GM12873 (cell line): ENCODE measurements at regions not wholly inside any gene's neighbourhood (a gene's known extent, or its start where the extent isn't known, plus 50 kb on each side); places are given as distances from the start of the nearest gene placed in this dataset.

Experiments
- CTCF ChIP-seq: IDR thresholded peaks from 2 replicates; pipeline ENCODE4 v1.5.1; 2012; ENCODE audit warnings: low read depth, mild to moderate bottlenecking, moderate library complexity, low read length, control low read depth; ENCODE audit not compliant: insufficient read depth; ENCODE audit errors: missing control alignments

DNA sequence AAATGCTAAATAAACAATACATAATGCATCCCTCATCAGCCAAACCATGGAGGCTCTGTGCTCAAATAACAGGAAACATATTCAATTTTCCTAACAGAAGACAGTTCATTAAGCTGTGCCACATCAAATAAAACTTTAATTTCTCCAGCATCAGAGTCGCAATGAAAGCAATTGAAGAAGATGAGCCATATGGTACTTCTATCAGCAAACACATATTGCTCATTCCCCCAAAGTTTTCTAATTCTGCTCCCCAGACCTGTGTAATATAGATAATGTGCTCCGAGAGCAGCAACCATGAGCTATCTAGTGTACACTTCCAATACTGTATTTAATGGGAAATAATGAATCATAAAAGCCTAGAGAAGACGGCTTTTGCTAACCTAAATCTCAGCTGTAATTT lies 263.2 kb downstream of the MEIS1 start:
- no peak for TF ChIP-seq CTCF

DNA sequence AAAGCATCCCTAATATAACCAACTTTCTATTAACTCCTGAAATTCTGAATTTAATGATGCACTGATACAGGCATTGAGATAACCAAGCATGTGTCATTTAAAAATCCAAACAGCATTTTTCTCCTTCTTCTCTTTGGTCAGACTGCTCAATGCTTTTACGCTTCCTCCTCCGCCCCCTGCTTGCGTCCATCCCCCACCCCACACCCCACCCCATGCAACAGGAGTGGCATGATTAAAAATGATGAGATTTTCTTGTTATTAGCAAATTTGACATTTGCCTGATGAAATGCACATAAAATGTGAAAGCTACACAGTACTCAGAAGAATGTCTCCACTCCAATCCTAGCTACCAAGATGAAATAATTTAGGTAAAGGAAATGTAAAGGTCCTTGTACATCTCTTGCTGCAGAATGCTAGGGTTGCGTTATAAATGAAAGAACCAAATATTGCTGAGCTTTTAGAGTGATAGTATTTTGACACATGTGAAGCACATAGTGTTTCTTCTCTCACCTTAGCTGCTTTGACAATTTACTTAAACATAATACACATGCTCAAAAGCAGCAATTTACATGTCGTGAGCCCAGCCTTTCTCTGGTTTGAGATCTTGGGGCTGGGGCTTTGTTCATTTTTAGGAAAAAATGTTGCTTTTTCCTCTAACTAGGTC lies 263.8 kb downstream of the MEIS1 start:
- no peak for TF ChIP-seq CTCF

DNA sequence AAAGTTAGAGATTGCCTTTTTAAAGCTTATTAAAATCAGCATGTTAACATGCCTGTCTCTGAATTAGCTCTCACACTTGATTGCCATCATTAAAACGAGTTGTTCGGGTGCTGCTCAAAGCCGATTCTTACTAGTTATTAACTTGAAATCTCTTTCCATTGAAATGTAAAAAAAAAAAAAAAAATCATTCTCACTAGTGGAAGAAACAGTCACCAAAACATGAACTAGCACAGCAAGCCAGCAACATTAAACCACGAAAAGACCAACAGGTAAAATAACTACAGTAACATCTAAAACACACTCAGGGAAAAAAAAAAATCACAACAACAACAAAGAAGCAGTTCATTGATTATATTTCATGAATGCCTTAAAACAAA lies 264.5 kb downstream of the MEIS1 start:
- no peak for TF ChIP-seq CTCF

- no peak for TF ChIP-seq CTCF
Observed at GRCh38 chr2:66699793-66700676, 265.1 kb downstream of the MEIS1 start.

DNA sequence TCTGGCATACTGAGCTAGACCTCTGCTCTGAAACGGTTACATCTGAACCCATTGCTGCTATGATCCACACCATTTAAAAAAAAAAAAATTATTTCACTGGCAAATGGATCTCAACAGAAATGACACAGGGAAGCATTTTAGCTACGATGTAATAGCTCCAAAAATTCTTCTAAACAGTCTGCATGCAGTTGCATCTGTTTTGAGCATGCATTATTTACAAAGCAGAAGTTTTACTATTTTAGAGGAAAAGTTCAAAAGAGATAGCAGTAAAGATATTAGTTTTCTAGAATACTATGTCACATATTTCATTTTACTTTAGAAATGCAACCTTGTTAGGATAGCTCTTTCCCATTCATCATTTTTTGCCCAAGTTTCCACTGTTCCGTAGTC lies 265.7 kb downstream of the MEIS1 start:
- TF ChIP-seq CTCF: no peak

GRCh38 chr2:66701251-66701650 lies 266.3 kb downstream of the MEIS1 start:
- TF ChIP-seq CTCF: no peak

DNA sequence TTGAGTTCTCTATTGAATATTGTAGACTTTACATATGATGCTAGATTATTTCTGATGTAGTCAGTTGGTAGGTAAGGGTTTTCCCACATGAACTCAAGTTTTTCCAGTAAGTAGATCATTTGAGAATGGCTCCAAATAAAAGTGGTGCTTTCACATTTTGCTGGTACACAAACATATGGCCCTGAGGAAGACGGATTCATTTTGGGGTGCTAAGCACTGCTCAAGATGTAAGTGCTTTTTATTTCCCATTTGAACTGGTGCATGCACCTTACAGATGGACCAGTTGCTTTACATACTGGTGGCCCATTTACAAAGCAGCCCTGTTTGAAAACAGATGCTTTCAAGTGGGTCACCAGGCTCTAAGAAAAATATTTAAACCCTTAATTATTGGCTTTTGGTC lies 266.7 kb downstream of the MEIS1 start:
- no peak for TF ChIP-seq CTCF
